A549 (cell line): ENCODE measurements at regions not wholly inside any gene's neighbourhood (a gene's known extent, or its start where the extent isn't known, plus 50 kb on each side); places are given as distances from the start of the nearest gene placed in this dataset.

Experiments
- ATAC-seq, 2 experiments: fragments of 200-7000 bp in 1 of 2; fragments of >200 bp in 1 of 2; cut with Nextera tagmentation in 1 of 2; cut with Tn5 transposase in 1 of 2; 3 replicates each; pipeline versions ENCODE4 v1.8.0 to v1.9.1; 2018 to 2020; ENCODE audit warnings: mild to moderate bottlenecking in 1 of 2, moderate library complexity in 1 of 2
- CTCF ChIA-PET: fragments of 300-600 bp; sonication (Branson Sonifier 250); formaldehyde crosslinking; extraction: SDS; loops from one replicate; lab custom pipeline; 2021; ENCODE audit warnings: antibody characterized with exemption, inconsistent platforms; lab: Yijun Ruan, JAX
- POLR2A ChIA-PET: fragments of 350-600 bp; formaldehyde crosslinking; extraction: SDS; loops from one replicate; lab custom pipeline; 2021; ENCODE audit warnings: antibody characterized with exemption, inconsistent platforms; lab: Yijun Ruan, JAX
- DNase-seq, 2 experiments: peaks; one replicate each; pipeline versions ENCODE4 v3.0.0 to v3.0.0-alpha.2; 2011 to 2016; ENCODE audit warnings: low read depth in 1 of 2, low spot score in 1 of 2
- FAIRE-seq: peaks from 2 replicates; lab custom pipeline; 2011; peaks lifted over from hg19 to GRCh38; lab: Jason Lieb, UNC
- H3K27ac ChIP-seq, 2 experiments: fragments of >200 bp; sonication (Bioruptor Twin); formaldehyde crosslinking; 3 replicates each; pipeline ENCODE4 v1.5.1; 2016 to 2017
- H3K4me1 ChIP-seq: fragments of >200 bp; sonication (Bioruptor Twin); formaldehyde crosslinking; 3 replicates; pipeline ENCODE4 v1.6.1; 2016
- H3K4me2 ChIP-seq: fragments of >200 bp; sonication (Bioruptor Twin); formaldehyde crosslinking; 3 replicates; pipeline ENCODE4 v1.6.1; 2016
- H3K4me3 ChIP-seq: fragments of >200 bp; sonication (Bioruptor Twin); formaldehyde crosslinking; 3 replicates; pipeline ENCODE4 v1.5.1; 2016
- H3K9me3 ChIP-seq: fragments of >200 bp; sonication (Bioruptor Twin); formaldehyde crosslinking; 3 replicates; pipeline ENCODE4 v1.6.1; 2016
- CBX2 ChIP-seq: fragments of 200-600 bp; sonication (generic); IDR thresholded peaks from 2 replicates; pipeline ENCODE4 v1.6.1; 2016; ENCODE audit warnings: low read depth, mild to moderate bottlenecking, borderline replicate concordance
- CEBPB ChIP-seq, 2 experiments: fragments of >200 bp in 1 of 2; sonication (Bioruptor Twin) in 1 of 2; formaldehyde crosslinking in 1 of 2; IDR thresholded peaks; 2 replicates each; pipeline ENCODE4 v1.6.1; 2012 to 2016
- CHD4 ChIP-seq: fragments of 200-600 bp; sonication (generic); IDR thresholded peaks from 2 replicates; pipeline ENCODE4 v1.6.1; 2016; ENCODE audit warnings: antibody characterized with exemption, mild to moderate bottlenecking, borderline replicate concordance
- EP300 ChIP-seq, 2 experiments: fragments of >200 bp; sonication (Bioruptor Twin); formaldehyde crosslinking; IDR thresholded peaks; 2 replicates in 1 of 2; 3 replicates in 1 of 2; pipeline ENCODE4 v1.6.1; 2016 to 2017
- ESRRA ChIP-seq: fragments of 150-350 bp; IDR thresholded peaks from 2 replicates; pipeline ENCODE4 v1.6.1; 2014; ENCODE audit warnings: mild to moderate bottlenecking, low read length, borderline replicate concordance
- FOSL2 ChIP-seq, 2 experiments: fragments of 450-650 bp in 1 of 2; fragments of >200 bp in 1 of 2; sonication (Bioruptor Twin) in 1 of 2; formaldehyde crosslinking; IDR thresholded peaks; 2 replicates each; pipeline versions ENCODE4 v1.5.0 to v1.6.1; 2016 to 2020; ENCODE audit warnings: mild to moderate bottlenecking in 1 of 2, moderate library complexity in 1 of 2
- FOXS1 ChIP-seq: fragments of 250-450 bp; sonication (Bioruptor Pico); IDR thresholded peaks from 2 replicates; pipeline ENCODE4 v1.5.0; 2020; ENCODE audit warnings: mild to moderate bottlenecking, moderate library complexity
- GATA3 ChIP-seq: IDR thresholded peaks from 2 replicates; pipeline ENCODE4 v1.6.1; 2012; ENCODE audit warnings: borderline replicate concordance
- HOXA7 ChIP-seq: fragments of 250-450 bp; sonication (Bioruptor Pico); IDR thresholded peaks from 2 replicates; pipeline ENCODE4 v1.5.0; 2020; ENCODE audit warnings: mild to moderate bottlenecking, moderate library complexity
- HOXB13 ChIP-seq: fragments of 250-450 bp; sonication (Bioruptor Pico); IDR thresholded peaks from 2 replicates; pipeline ENCODE4 v1.5.0; 2020; ENCODE audit warnings: low read depth, mild to moderate bottlenecking, moderate library complexity
- HOXB5 ChIP-seq: fragments of 250-450 bp; sonication (Bioruptor Pico); IDR thresholded peaks from 2 replicates; pipeline ENCODE4 v1.5.0; 2020; ENCODE audit warnings: mild to moderate bottlenecking, moderate library complexity
- JUNB ChIP-seq: fragments of >200 bp; sonication (Bioruptor Twin); formaldehyde crosslinking; IDR thresholded peaks from 2 replicates; pipeline ENCODE4 v1.6.1; 2016
- KDM1A ChIP-seq: fragments of 200-600 bp; sonication (generic); IDR thresholded peaks from 2 replicates; pipeline ENCODE4 v1.6.1; 2016; ENCODE audit warnings: low read depth, mild to moderate bottlenecking
- KDM5A ChIP-seq: fragments of 200-600 bp; sonication (generic); IDR thresholded peaks from 2 replicates; pipeline ENCODE4 v1.6.1; 2016; ENCODE audit warnings: antibody characterized with exemption, mild to moderate bottlenecking
- NFE2L2 ChIP-seq: fragments of 150-350 bp; conservative IDR thresholded peaks from 2 replicates; pipeline ENCODE4 v1.6.1; 2014; ENCODE audit warnings: low read length
- NR3C1 ChIP-seq: fragments of >200 bp; sonication (Bioruptor Twin); formaldehyde crosslinking; IDR thresholded peaks from 3 replicates; pipeline ENCODE4 v1.6.1; 2017
- RCOR1 ChIP-seq: fragments of 150-350 bp; IDR thresholded peaks from 2 replicates; pipeline ENCODE4 v1.6.1; 2014; ENCODE audit warnings: antibody characterized with exemption, low read length, low read depth
- RNF2 ChIP-seq: fragments of 200-600 bp; sonication (generic); IDR thresholded peaks from 2 replicates; pipeline ENCODE4 v1.6.1; 2016; ENCODE audit warnings: low read depth, mild to moderate bottlenecking, antibody characterized with exemption, moderate library complexity, borderline replicate concordance
- SMC3 ChIP-seq: fragments of >200 bp; sonication (Bioruptor Twin); formaldehyde crosslinking; IDR thresholded peaks from 3 replicates; pipeline ENCODE4 v1.6.1; 2018; ENCODE audit warnings: inconsistent platforms
- TFCP2L1 ChIP-seq: fragments of 250-450 bp; sonication (Bioruptor Pico); IDR thresholded peaks from 2 replicates; pipeline ENCODE4 v1.5.0; 2021; ENCODE audit warnings: mild to moderate bottlenecking
- ZFP36 ChIP-seq: fragments of 450-650 bp; IDR thresholded peaks from 2 replicates; pipeline ENCODE4 v1.6.1; 2014; ENCODE audit warnings: borderline replicate concordance; ENCODE audit not compliant: partially characterized antibody
- ZSCAN20 ChIP-seq: fragments of 250-450 bp; sonication (Bioruptor Pico); IDR thresholded peaks from 2 replicates; pipeline ENCODE4 v1.8.0; 2022; ENCODE audit warnings: mild to moderate bottlenecking, moderate library complexity
- WGBS: methylation state at CpG from one replicate; pipeline ENCODE4 v1.1.6; 2017; ENCODE audit errors: missing lambda C conversion rate; 5-methylcytosine and 5-hydroxymethylcytosine counted together
- TF ChIP-seq, protein P1 (sequence below): fragments of >200 bp; sonication (Bioruptor Twin); formaldehyde crosslinking; IDR thresholded peaks from 3 replicates; pipeline ENCODE4 v1.6.1; 2016
- TF ChIP-seq, protein P2 (sequence below): fragments of 150-350 bp; IDR thresholded peaks from 2 replicates; pipeline ENCODE4 v1.6.1; 2014; ENCODE audit warnings: low read depth, mild to moderate bottlenecking, low read length
- TF ChIP-seq, protein P3 (sequence below): IDR thresholded peaks from 2 replicates; pipeline ENCODE4 v1.6.1; 2012

GRCh38 chr22:27335102-27335660 is 466.4 kb downstream of the MN1 start (continued):
- no peak for TF ChIP-seq CBX2
- TF ChIP-seq GATA3: no peak

DNA sequence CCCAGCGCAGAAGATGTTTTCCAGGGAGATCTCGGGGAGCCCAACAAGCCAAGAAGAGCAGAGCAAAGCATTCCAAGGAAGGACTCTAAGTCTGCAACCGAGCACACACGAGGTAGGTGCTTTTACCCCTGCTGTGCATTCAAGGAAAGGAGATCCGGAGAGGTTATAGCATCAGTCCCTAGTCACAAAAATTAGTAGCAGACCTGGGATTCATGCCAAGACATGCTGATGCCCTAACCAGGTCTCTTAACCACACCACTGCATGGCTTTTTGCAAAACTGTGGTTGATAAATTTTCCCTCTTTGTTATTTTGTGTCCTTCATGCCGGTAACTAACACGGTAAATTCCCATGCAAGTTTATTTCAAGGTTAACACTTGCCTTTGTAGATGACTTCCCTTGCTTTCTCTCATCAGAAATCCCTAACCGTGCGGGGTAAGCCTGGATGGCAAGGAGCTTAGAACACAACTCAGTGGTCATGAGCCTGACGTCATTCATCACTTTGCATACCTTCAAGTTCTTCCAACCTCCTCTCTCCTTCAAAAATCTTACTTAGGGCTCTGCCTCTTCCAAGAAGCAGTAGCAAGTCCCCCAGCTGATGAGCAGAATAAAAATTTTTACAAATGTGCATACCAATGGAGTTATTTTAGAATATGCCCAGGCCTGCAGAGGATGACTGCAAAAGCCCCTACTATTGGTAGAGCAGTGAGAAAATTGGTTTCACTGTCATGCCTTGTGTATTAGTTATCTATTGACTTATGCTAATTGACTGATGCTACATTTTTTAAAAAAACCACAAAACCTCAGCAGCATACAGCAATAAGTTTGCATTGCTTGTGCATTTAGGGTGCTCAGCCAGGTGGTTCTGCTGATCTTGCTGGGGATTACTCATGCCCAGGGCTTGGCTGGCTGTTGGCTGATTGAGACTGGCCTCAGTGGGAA is 465.1 kb downstream of the MN1 start:
- Histone ChIP-seq H3K4me2 (no peak overlapping the region), H3K4me1 (peaks cover 12% of the 10 kb centered on the region), H3K27ac (no peak overlapping the region), H3K4me3 (no peak overlapping the region), H3K9me3 (no peaks in the 10 kb centered on the region; the same call in 2 of the 3 replicates)
- TF ChIP-seq HOXB5 (CRISPR knock-in tag): no peak
- no peak for TF ChIP-seq CEBPB (IDR thresholded peaks at IDR 0.05)
- TF ChIP-seq HOXB13: no peak
- TF ChIP-seq CHD4: no peak
- TF ChIP-seq KDM1A: no peak
- no peak for TF ChIP-seq FOSL2 (IDR thresholded peaks at IDR 0.05)
- no peak for TF ChIP-seq FOSL2 (CRISPR knock-in tag; IDR thresholded peaks at IDR 0.05)
- no peak for TF ChIP-seq ZSCAN20 (CRISPR knock-in tag)
- no peak for TF ChIP-seq NFE2L2
- no peak for TF ChIP-seq EP300 (IDR thresholded peaks at IDR 0.05)
- no peak for TF ChIP-seq SMC3
- no peak for TF ChIP-seq NR3C1
- TF ChIP-seq ESRRA: no peak
- no peak for TF ChIP-seq CBX2
- no peak for TF ChIP-seq FOXS1 (CRISPR knock-in tag)
- TF ChIP-seq JUNB: no peak
- no peak for DNase-seq
- no peak for FAIRE-seq
- ChIA-PET CTCF (no interaction called here), POLR2A (no interaction called here)
- WGBS: 64% methylated on average over 10 of the region's 10 CpGs
- no peak for ATAC-seq

- Histone ChIP-seq H3K4me3 (no peak overlapping the region), H3K9me3 (peaks cover 6% of the 10 kb centered on the region), H3K27ac (no peak overlapping the region), H3K4me2 (no peak overlapping the region), H3K4me1 (no peaks in the 10 kb centered on the region)
- ATAC-seq (no peak), FAIRE-seq (no peak), DNase-seq (no peak)
- 68% methylated on average over 2 of the region's 2 CpGs for WGBS
- ChIA-PET POLR2A (no interaction called here), CTCF (no interaction called here)
- TF ChIP-seq ESRRA: no peak
- TF ChIP-seq ZFP36: no peak
- TF ChIP-seq, protein P1, sequence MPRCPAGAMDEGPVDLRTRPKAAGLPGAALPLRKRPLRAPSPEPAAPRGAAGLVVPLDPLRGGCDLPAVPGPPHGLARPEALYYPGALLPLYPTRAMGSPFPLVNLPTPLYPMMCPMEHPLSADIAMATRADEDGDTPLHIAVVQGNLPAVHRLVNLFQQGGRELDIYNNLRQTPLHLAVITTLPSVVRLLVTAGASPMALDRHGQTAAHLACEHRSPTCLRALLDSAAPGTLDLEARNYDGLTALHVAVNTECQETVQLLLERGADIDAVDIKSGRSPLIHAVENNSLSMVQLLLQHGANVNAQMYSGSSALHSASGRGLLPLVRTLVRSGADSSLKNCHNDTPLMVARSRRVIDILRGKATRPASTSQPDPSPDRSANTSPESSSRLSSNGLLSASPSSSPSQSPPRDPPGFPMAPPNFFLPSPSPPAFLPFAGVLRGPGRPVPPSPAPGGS: no peak
- TF ChIP-seq, protein P2, sequence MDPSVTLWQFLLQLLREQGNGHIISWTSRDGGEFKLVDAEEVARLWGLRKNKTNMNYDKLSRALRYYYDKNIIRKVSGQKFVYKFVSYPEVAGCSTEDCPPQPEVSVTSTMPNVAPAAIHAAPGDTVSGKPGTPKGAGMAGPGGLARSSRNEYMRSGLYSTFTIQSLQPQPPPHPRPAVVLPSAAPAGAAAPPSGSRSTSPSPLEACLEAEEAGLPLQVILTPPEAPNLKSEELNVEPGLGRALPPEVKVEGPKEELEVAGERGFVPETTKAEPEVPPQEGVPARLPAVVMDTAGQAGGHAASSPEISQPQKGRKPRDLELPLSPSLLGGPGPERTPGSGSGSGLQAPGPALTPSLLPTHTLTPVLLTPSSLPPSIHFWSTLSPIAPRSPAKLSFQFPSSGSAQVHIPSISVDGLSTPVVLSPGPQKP: no peak
- TF ChIP-seq KDM5A: no peak
- no peak for TF ChIP-seq CBX2
Observed at GRCh38 chr22:27337676-27338075, 463.9 kb downstream of the MN1 start.

DNA sequence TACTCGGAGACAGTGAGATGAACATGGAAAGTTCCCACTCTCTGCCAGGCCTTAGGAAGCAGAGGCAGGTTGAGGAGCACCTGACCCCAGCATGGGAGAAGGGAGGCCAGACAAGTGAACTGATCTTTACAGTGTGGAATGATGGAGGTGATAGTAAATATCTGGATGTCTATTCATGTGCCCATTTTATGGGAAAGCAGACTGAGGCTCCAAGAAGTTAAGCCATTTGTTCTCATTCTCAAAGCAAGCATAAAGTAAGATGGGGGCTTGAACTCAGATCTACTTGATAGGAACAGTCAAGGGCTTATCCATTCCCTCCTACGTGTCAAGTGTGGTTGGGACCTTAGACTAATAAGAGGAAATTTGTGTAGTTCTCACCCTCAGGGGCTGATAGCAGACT is 461.5 kb downstream of the MN1 start:
- no peak for ATAC-seq
- ChIA-PET POLR2A (no interaction called here), CTCF (no interaction called here)
- WGBS: 16% methylated on average over 2 of the region's 2 CpGs
- DNase-seq: no peak
- Histone ChIP-seq H3K4me2 (no peak overlapping the region), H3K27ac (no peak overlapping the region), H3K4me1 (no peaks in the 10 kb centered on the region), H3K4me3 (no peak overlapping the region), H3K9me3 (peaks cover 6% of the 10 kb centered on the region)
- FAIRE-seq: no peak
- TF ChIP-seq RCOR1: no peak
- no peak for TF ChIP-seq TFCP2L1 (CRISPR knock-in tag)
- TF ChIP-seq, protein P3, sequence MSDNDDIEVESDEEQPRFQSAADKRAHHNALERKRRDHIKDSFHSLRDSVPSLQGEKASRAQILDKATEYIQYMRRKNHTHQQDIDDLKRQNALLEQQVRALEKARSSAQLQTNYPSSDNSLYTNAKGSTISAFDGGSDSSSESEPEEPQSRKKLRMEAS: no peak
- TF ChIP-seq CBX2: no peak
- no peak for TF ChIP-seq HOXA7 (CRISPR knock-in tag)
- no peak for TF ChIP-seq RNF2
- TF ChIP-seq NFE2L2: no peak
- TF ChIP-seq, protein P2: no peak
- no peak for TF ChIP-seq FOSL2 (IDR thresholded peaks at IDR 0.05)
- no peak for TF ChIP-seq FOSL2 (CRISPR knock-in tag; IDR thresholded peaks at IDR 0.05)
